HepG2 (cell line): ENCODE measurements at regions not wholly inside any gene's neighbourhood (a gene's known extent, or its start where the extent isn't known, plus 50 kb on each side); places are given as distances from the start of the nearest gene placed in this dataset.

ENCODE experiments used
- ATAC-seq: fragments of 200-7000 bp; cut with Tn5 transposase; 3 replicates; pipeline ENCODE4 v1.9.1; 2020; ENCODE audit warnings: mild to moderate bottlenecking, moderate library complexity
- BruUV-seq: library from RNA; stranded (reverse); fragments of 400-500 nt; replicated peaks from 2 replicates; lab custom pipeline; 2021; lab: Mats Ljungman, UMichigan
- CTCF ChIA-PET: fragments of 300-600 bp; formaldehyde crosslinking; extraction: SDS; loops from one replicate; lab custom pipeline; 2021; ENCODE audit warnings: low total read pairs, inconsistent platforms, low intra/inter-chr PET ratio; lab: Yijun Ruan, JAX
- POLR2A ChIA-PET: fragments of 350-600 bp; sonication (Branson Sonifier 250); formaldehyde crosslinking; loops from one replicate; lab custom pipeline; 2020; ENCODE audit warnings: antibody characterized with exemption, inconsistent platforms; lab: Yijun Ruan, JAX
- DNase-seq: peaks from one replicate; pipeline ENCODE4 v3.0.0-alpha.2; 2015; ENCODE audit warnings: low spot score
- FAIRE-seq: peaks from 3 replicates; lab custom pipeline; 2011; peaks lifted over from hg19 to GRCh38; lab: Jason Lieb, UNC
- H2AFZ ChIP-seq: one replicate; pipeline ENCODE4 v1.6.1; 2011; ENCODE audit warnings: low read length, inconsistent platforms
- H3K27ac ChIP-seq: fragments of 300-600 bp; 3 replicates; pipeline ENCODE4 v1.8.0; 2011; ENCODE audit warnings: mixed run types, mild to moderate bottlenecking, mixed read lengths, low read length, inconsistent platforms; ENCODE audit not compliant: insufficient read depth; ENCODE audit errors: extremely low read length
- H3K27me3 ChIP-seq, 2 experiments: fragments of 200-600 bp in 1 of 2; 2 replicates in 1 of 2; 3 replicates in 1 of 2; pipeline versions ENCODE4 v1.6.0 to v1.8.0; 2011; ENCODE audit warnings: low read length in 2 of 2, mild to moderate bottlenecking in 2 of 2, moderate library complexity in 2 of 2, inconsistent platforms in 1 of 2; ENCODE audit not compliant: insufficient read depth in 2 of 2, control insufficient read depth in 1 of 2
- H3K36me3 ChIP-seq, 2 experiments: fragments of 200-600 bp in 1 of 2; replicated peaks in 1 of 2; 2 replicates in 1 of 2; 3 replicates in 1 of 2; pipeline versions ENCODE4 v1.5.1 to v1.8.0; 2011; ENCODE audit warnings: low read length in 2 of 2, inconsistent platforms in 1 of 2; ENCODE audit not compliant: insufficient read depth in 2 of 2, control insufficient read depth in 1 of 2
- H3K4me1 ChIP-seq: 2 replicates; pipeline ENCODE4 v1.5.1; 2012; ENCODE audit warnings: low read length, inconsistent platforms; ENCODE audit not compliant: insufficient read depth
- H3K4me2 ChIP-seq: 2 replicates; pipeline ENCODE4 v1.6.0; 2011; ENCODE audit warnings: low read depth, low read length, inconsistent platforms
- H3K4me3 ChIP-seq, 3 experiments: fragments of 200-600 bp in 1 of 3; sonication (generic), shearing (Covaris generic) in 1 of 3; replicated peaks in 1 of 3; 2 replicates each; pipeline ENCODE4 v1.5.1; 2011 to 2016; ENCODE audit warnings: low read length in 3 of 3, inconsistent platforms in 2 of 3, low read depth in 2 of 3, mild to moderate bottlenecking in 2 of 3, control low read depth in 1 of 3, mixed read lengths in 1 of 3; ENCODE audit not compliant: insufficient read depth in 1 of 3
- H3K79me2 ChIP-seq: one replicate; pipeline ENCODE4 v1.6.1; 2011; ENCODE audit warnings: low read length, inconsistent platforms; ENCODE audit not compliant: insufficient read depth
- H3K9ac ChIP-seq: 2 replicates; pipeline ENCODE4 v1.6.0; 2011; ENCODE audit warnings: mild to moderate bottlenecking, low read depth, low read length, inconsistent platforms; ENCODE audit not compliant: insufficient read depth
- H3K9me3 ChIP-seq: 2 replicates; pipeline ENCODE4 v1.5.1; 2012; ENCODE audit warnings: mild to moderate bottlenecking, low read length
- H4K20me1 ChIP-seq: 2 replicates; pipeline ENCODE4 v1.6.0; 2011; ENCODE audit warnings: inconsistent platforms, mild to moderate bottlenecking, low read length, moderate library complexity; ENCODE audit not compliant: insufficient read depth
- EP300 ChIP-seq, 3 experiments: sonication (generic) in 1 of 3; formaldehyde crosslinking in 1 of 3; IDR thresholded peaks; 2 replicates each; pipeline versions ENCODE4 v1.5.1 to v1.6.1; 2011 to 2020; ENCODE audit warnings: low read depth in 2 of 3, low read length in 2 of 3, borderline replicate concordance in 1 of 3, improper control_type of control experiment in 1 of 3, mild to moderate bottlenecking in 1 of 3, missing genetic modification reagents in 1 of 3, moderate library complexity in 1 of 3
- MXD1 ChIP-seq: sonication (generic); formaldehyde crosslinking; IDR thresholded peaks from 2 replicates; pipeline ENCODE4 v1.4.0; 2020; ENCODE audit warnings: mild to moderate bottlenecking, missing genetic modification reagents
- NFE2 ChIP-seq: sonication (generic); formaldehyde crosslinking; IDR thresholded peaks from 2 replicates; pipeline ENCODE4 v1.4.0; 2020; ENCODE audit warnings: missing genetic modification reagents
- PBX2 ChIP-seq: IDR thresholded peaks from 2 replicates; pipeline ENCODE4 v1.6.1; 2016; ENCODE audit warnings: control low read depth
- RNF2 ChIP-seq: fragments of 450-650 bp; conservative IDR thresholded peaks from 2 replicates; pipeline ENCODE4 v1.6.1; 2016; ENCODE audit warnings: low read depth
- SIN3B ChIP-seq: fragments of 150-350 bp; IDR thresholded peaks from 2 replicates; pipeline ENCODE4 v1.6.1; 2014; ENCODE audit warnings: low read length
- TFDP1 ChIP-seq: IDR thresholded peaks from 2 replicates; pipeline ENCODE4 v1.6.1; 2016; ENCODE audit warnings: missing compliant biosample characterization, missing genetic modification reagents, borderline replicate concordance
- XRCC5 ChIP-seq: fragments of 200-400 bp; formaldehyde crosslinking; optimal IDR thresholded peaks from 2 replicates; pipeline ENCODE3; 2017; ENCODE audit warnings: mild to moderate bottlenecking, low read length
- ZBTB37 ChIP-seq: sonication (generic); formaldehyde crosslinking; IDR thresholded peaks from 2 replicates; pipeline ENCODE4 v1.4.0; 2020; ENCODE audit warnings: mild to moderate bottlenecking, missing genetic modification reagents
- ZNF564 ChIP-seq: sonication (generic); formaldehyde crosslinking; IDR thresholded peaks from 2 replicates; pipeline ENCODE4 v1.8.1; 2023; ENCODE audit warnings: mild to moderate bottlenecking, missing genetic modification reagents
- ZNF713 ChIP-seq: sonication (generic); formaldehyde crosslinking; IDR thresholded peaks from 2 replicates; pipeline ENCODE4 v1.4.0; 2020; ENCODE audit warnings: mild to moderate bottlenecking, missing genetic modification reagents
- ZNF772 ChIP-seq: sonication (generic); formaldehyde crosslinking; IDR thresholded peaks from 2 replicates; pipeline ENCODE4 v1.5.0; 2020; ENCODE audit warnings: mild to moderate bottlenecking, missing genetic modification reagents
- ZSCAN31 ChIP-seq: sonication (generic); formaldehyde crosslinking; IDR thresholded peaks from 2 replicates; pipeline ENCODE4 v1.5.0; 2020; ENCODE audit warnings: low read depth, mild to moderate bottlenecking, missing genetic modification reagents
- WGBS: methylation state at CpG from one replicate; pipeline ENCODE4 v1.1.6; 2017; ENCODE audit warnings: low lambda C conversion rate; 5-methylcytosine and 5-hydroxymethylcytosine counted together
- in situ Hi-C: cut with HindIII; loops from 2 replicates; pipeline ENCODE4 v1.10.0; 2017; ENCODE audit warnings: low pct_unique_long_range_greater_than_20kb; ENCODE audit not compliant: extremely low pct_ligation_motif_present
- intact Hi-C: fragments of 100-400 bp; cut with micrococcal nuclease; formaldehyde crosslinking; loops from one replicate; pipeline ENCODE4 v1.10.0; 2022; ENCODE audit not compliant: unreplicated experiment

GRCh38 chr12:63041601-63042000 lies 106.7 kb upstream of the PPM1H start (continued):
- TF ChIP-seq ZBTB37 (CRISPR knock-in tag), result no peak

- Histone ChIP-seq H3K9me3 (no peaks in the 10 kb centered on the region), H3K27me3 (no peaks in the 10 kb centered on the region; a peak in 1 of 5 replicates), H2AFZ (no peak overlapping the region), H3K27ac (no peak overlapping the region), H3K36me3 (no peaks in the 10 kb centered on the region), H4K20me1 (no peaks in the 10 kb centered on the region), H3K79me2 (no peaks in the 10 kb centered on the region), H3K4me3 (no peak overlapping the region), H3K9ac (no peak overlapping the region), H3K4me2 (no peak overlapping the region), H3K4me1 (no peaks in the 10 kb centered on the region)
- in situ Hi-C loops, result no loop called here
- no TSS peak for BruUV-seq
- intact Hi-C loops, result no loop called here
- ChIA-PET POLR2A (no interaction called here), CTCF (no interaction called here)
- FAIRE-seq (no peak), ATAC-seq (no peak), DNase-seq (no peak)
- WGBS, result 42% methylated on average over 5 of the region's 5 CpGs
- TF ChIP-seq ZNF713 (CRISPR knock-in tag) (no peak), SIN3B (no peak), ZSCAN31 (no peak)
Measured at GRCh38 chr12:63040526-63041220, 105.7 kb upstream of the PPM1H start.

- Histone ChIP-seq H3K4me1 (no peaks in the 10 kb centered on the region), H3K9ac (no peak overlapping the region), H3K9me3 (no peaks in the 10 kb centered on the region), H3K27ac (no peak overlapping the region), H4K20me1 (no peaks in the 10 kb centered on the region), H2AFZ (no peak overlapping the region), H3K4me3 (no peak overlapping the region), H3K36me3 (no peaks in the 10 kb centered on the region), H3K4me2 (no peak overlapping the region), H3K79me2 (no peaks in the 10 kb centered on the region), H3K27me3 (peaks cover 0 to 4% of the 10 kb centered on the region in 2 experiments; a peak in 1 of 5 replicates)
- no peak for ATAC-seq
- intact Hi-C loops (no loop called here), in situ Hi-C loops (no loop called here)
- ChIA-PET POLR2A (no interaction called here), CTCF (no interaction called here)
- BruUV-seq, result no TSS peak
- 37% methylated on average over 3 of the region's 3 CpGs for WGBS
- FAIRE-seq, result no peak
- DNase-seq, result no peak
- TF ChIP-seq MXD1 (CRISPR knock-in tag) (no peak), PBX2 (CRISPR knock-in tag) (no peak), RNF2 (no peak), XRCC5 (no peak), NFE2 (no peak), EP300 (IDR thresholded peaks at IDR 0.05; ENCODE audit: low read depth in 2 of 2, low read length in 2 of 2) (no peak), EP300 (CRISPR knock-in tag; IDR thresholded peaks at IDR 0.05; ENCODE audit: borderline replicate concordance) (no peak), ZNF772 (CRISPR knock-in tag) (no peak), ZNF564 (CRISPR knock-in tag) (no peak), TFDP1 (CRISPR knock-in tag) (no peak)
Measured at GRCh38 chr12:63038713-63039100, 103.8 kb upstream of the PPM1H start.
